ENCODE measurements at regions not wholly inside any gene's neighbourhood (a gene's known extent, or its start where the extent isn't known, plus 50 kb on each side); places are given as distances from the start of the nearest gene placed in this dataset.

DNA sequence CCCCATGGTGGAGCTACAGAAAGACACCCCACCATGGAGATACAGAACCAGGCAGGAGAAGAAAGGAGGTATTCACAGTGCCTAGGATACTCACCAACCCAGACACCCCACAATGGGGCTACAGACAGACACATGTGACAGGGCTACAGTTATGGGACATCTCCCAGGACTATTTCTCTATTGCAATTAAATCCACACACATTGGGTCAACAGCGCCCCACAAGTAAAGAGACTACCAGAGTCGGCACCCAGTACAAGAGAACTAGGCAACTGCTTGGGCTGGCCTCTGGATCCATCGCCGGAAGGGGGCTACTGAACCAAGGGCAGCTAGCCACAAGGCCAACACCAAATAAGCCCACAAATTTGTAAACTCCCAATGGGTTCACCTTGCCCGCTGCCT lies 310.1 kb upstream of the NCKAP5 start:
- Histone ChIP-seq H3K9ac (ENCODE audit: low read length) (no peak overlapping the region), H4K20me1 (ENCODE audit: insufficient read depth) (no peaks in the 10 kb centered on the region), H3K4me1 (ENCODE audit: control insufficient read depth in 1 of 2, insufficient read depth in 2 of 2, low read length in 2 of 2) (no peaks in the 10 kb centered on the region), H3K27ac (ENCODE audit: low read depth, low read length) (no peak overlapping the region), H3K4me3 (replicated peaks in 1 of 2; ENCODE audit: low read depth in 1 of 2, low read length in 2 of 2) (no peak overlapping the region), H2AFZ (ENCODE audit: low read depth, low read length, poor library complexity, severe bottlenecking) (no peak overlapping the region), H3K36me3 (ENCODE audit: control insufficient read depth in 1 of 2, insufficient read depth in 2 of 2, low read length in 2 of 2) (no peaks in the 10 kb centered on the region), H3K9me2 (ENCODE audit: insufficient read depth) (no peaks in the 10 kb centered on the region), H3K27me3 (ENCODE audit: insufficient read depth, low read length) (peaks cover 7% of the 10 kb centered on the region; the same call in 1 of the 2 replicates), H3K79me2 (ENCODE audit: insufficient read depth, low read length) (no peaks in the 10 kb centered on the region), H3K9me3 (ENCODE audit: control insufficient read depth in 1 of 2, insufficient read depth in 1 of 2, low read depth in 1 of 2, low read length in 2 of 2) (no peaks in the 10 kb centered on the region), H3K4me2 (ENCODE audit: low read length) (no peak overlapping the region)
- ChIA-PET CTCF (no interaction called here), RAD21 (ENCODE audit: low non-redundant PET in 1 of 2, low total read pairs in 2 of 2, uncharacterized antibody in 2 of 2, unreplicated experiment in 2 of 2) (no interaction called here), POLR2A (no interaction called here)
- no peak for ATAC-seq
- intact Hi-C loops (cut with micrococcal nuclease) = no loop called here
- TF ChIP-seq SP1 (IDR thresholded peaks at IDR 0.05; ENCODE audit: low read depth) (no peak), TCF7L2 (IDR thresholded peaks at IDR 0.05; ENCODE audit: borderline replicate concordance, extremely low read depth, insufficient read depth, insufficient read length) (no peak), CBX3 (IDR thresholded peaks at IDR 0.05; ENCODE audit: low read depth) (no peak), YY1 (IDR thresholded peaks at IDR 0.05; ENCODE audit: extremely low read depth, insufficient replicate concordance, low read depth, low read length) (no peak), RAD21 (IDR thresholded peaks at IDR 0.05; ENCODE audit: low read depth) (no peak), SRF (IDR thresholded peaks at IDR 0.05; ENCODE audit: low read depth) (no peak), ELF1 (IDR thresholded peaks at IDR 0.05; ENCODE audit: borderline replicate concordance, low read depth) (no peak), ZFX (IDR thresholded peaks at IDR 0.05) (no peak), POLR2A (IDR thresholded peaks at IDR 0.05; ENCODE audit: borderline replicate concordance, extremely low read depth, insufficient read depth, insufficient read length) (no peak), POLR2AphosphoS5 (IDR thresholded peaks at IDR 0.05; ENCODE audit: low read depth, low read length) (no peak)
- TF ChIP-seq, protein P1, sequence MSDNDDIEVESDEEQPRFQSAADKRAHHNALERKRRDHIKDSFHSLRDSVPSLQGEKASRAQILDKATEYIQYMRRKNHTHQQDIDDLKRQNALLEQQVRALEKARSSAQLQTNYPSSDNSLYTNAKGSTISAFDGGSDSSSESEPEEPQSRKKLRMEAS (IDR thresholded peaks at IDR 0.05) = no peak
- TF ChIP-seq, protein P2, sequence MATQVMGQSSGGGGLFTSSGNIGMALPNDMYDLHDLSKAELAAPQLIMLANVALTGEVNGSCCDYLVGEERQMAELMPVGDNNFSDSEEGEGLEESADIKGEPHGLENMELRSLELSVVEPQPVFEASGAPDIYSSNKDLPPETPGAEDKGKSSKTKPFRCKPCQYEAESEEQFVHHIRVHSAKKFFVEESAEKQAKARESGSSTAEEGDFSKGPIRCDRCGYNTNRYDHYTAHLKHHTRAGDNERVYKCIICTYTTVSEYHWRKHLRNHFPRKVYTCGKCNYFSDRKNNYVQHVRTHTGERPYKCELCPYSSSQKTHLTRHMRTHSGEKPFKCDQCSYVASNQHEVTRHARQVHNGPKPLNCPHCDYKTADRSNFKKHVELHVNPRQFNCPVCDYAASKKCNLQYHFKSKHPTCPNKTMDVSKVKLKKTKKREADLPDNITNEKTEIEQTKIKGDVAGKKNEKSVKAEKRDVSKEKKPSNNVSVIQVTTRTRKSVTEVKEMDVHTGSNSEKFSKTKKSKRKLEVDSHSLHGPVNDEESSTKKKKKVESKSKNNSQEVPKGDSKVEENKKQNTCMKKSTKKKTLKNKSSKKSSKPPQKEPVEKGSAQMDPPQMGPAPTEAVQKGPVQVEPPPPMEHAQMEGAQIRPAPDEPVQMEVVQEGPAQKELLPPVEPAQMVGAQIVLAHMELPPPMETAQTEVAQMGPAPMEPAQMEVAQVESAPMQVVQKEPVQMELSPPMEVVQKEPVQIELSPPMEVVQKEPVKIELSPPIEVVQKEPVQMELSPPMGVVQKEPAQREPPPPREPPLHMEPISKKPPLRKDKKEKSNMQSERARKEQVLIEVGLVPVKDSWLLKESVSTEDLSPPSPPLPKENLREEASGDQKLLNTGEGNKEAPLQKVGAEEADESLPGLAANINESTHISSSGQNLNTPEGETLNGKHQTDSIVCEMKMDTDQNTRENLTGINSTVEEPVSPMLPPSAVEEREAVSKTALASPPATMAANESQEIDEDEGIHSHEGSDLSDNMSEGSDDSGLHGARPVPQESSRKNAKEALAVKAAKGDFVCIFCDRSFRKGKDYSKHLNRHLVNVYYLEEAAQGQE (IDR thresholded peaks at IDR 0.05; ENCODE audit: low read depth) = no peak
- TF ChIP-seq, protein P3, sequence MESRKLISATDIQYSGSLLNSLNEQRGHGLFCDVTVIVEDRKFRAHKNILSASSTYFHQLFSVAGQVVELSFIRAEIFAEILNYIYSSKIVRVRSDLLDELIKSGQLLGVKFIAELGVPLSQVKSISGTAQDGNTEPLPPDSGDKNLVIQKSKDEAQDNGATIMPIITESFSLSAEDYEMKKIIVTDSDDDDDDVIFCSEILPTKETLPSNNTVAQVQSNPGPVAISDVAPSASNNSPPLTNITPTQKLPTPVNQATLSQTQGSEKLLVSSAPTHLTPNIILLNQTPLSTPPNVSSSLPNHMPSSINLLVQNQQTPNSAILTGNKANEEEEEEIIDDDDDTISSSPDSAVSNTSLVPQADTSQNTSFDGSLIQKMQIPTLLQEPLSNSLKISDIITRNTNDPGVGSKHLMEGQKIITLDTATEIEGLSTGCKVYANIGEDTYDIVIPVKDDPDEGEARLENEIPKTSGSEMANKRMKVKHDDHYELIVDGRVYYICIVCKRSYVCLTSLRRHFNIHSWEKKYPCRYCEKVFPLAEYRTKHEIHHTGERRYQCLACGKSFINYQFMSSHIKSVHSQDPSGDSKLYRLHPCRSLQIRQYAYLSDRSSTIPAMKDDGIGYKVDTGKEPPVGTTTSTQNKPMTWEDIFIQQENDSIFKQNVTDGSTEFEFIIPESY (IDR thresholded peaks at IDR 0.05; ENCODE audit: extremely low read depth, insufficient replicate concordance, low read length) = no peak
- TF ChIP-seq, protein P4, sequence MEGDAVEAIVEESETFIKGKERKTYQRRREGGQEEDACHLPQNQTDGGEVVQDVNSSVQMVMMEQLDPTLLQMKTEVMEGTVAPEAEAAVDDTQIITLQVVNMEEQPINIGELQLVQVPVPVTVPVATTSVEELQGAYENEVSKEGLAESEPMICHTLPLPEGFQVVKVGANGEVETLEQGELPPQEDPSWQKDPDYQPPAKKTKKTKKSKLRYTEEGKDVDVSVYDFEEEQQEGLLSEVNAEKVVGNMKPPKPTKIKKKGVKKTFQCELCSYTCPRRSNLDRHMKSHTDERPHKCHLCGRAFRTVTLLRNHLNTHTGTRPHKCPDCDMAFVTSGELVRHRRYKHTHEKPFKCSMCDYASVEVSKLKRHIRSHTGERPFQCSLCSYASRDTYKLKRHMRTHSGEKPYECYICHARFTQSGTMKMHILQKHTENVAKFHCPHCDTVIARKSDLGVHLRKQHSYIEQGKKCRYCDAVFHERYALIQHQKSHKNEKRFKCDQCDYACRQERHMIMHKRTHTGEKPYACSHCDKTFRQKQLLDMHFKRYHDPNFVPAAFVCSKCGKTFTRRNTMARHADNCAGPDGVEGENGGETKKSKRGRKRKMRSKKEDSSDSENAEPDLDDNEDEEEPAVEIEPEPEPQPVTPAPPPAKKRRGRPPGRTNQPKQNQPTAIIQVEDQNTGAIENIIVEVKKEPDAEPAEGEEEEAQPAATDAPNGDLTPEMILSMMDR (IDR thresholded peaks at IDR 0.05 in 2 of 3, conservative IDR thresholded peaks at IDR 0.05 in 1 of 3; ENCODE audit: borderline replicate concordance in 1 of 3, insufficient read depth in 1 of 3, low read depth in 2 of 3, low read length in 2 of 3) = no peak
- BruUV-seq (replicated peaks) = no TSS peak
- no peak for DNase-seq (ENCODE audit: low read depth, low spot score)
